ENCODE measurements at regions not wholly inside any gene's neighbourhood (a gene's known extent, or its start where the extent isn't known, plus 50 kb on each side); places are given as distances from the start of the nearest gene placed in this dataset.
A peak's percentile ranks its signal among the peaks of the same experiment; 100 is the strongest.
"Not testable (repeated sequence)": the region's sequence is repeated elsewhere in the genome, so short reads cannot be mapped to it uniquely, and the experiment has no call there.

DNA sequence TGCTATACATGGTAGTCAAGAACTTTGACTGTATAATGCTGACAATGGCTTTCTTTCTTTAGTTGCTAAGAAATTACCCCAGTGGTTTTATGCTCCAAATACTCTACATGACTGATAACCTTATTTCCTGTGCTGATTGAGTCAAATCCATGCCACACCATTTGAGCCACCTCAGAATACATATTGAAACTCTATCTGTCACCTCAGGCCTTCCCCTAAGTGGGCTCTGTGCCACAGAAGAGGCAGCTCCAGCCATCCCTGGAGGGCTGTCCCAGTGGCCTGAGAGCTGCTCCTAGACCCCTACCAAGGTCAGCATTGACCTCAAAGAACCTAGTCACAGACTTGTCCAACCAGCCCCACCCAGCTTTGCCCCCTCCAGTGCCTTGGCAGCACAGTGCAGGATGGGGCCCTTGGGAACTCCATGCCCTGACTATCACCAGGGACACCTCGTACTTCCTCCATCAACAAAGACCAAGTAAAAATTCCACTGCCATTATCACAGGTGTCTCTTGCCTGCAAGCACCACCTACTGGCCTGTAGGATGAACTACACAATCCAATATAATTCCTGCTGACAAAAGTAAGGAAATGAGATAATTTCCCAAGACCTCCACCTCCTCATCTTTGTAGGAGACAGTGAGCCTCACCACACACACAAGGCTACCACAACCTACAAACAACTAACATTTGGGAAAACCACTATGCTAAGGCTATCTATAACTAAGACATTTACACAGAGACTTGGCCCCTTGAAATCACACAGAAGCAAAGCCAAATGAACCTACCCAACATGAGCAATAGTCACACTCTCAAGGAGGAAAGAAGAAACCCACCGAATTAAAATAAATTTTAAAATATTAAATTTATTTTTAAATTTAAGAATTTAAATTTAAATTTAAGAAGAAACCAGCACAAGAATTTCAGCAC is 239.9 kb downstream of the NKX6-1 start:
- TF ChIP-seq, protein P1, sequence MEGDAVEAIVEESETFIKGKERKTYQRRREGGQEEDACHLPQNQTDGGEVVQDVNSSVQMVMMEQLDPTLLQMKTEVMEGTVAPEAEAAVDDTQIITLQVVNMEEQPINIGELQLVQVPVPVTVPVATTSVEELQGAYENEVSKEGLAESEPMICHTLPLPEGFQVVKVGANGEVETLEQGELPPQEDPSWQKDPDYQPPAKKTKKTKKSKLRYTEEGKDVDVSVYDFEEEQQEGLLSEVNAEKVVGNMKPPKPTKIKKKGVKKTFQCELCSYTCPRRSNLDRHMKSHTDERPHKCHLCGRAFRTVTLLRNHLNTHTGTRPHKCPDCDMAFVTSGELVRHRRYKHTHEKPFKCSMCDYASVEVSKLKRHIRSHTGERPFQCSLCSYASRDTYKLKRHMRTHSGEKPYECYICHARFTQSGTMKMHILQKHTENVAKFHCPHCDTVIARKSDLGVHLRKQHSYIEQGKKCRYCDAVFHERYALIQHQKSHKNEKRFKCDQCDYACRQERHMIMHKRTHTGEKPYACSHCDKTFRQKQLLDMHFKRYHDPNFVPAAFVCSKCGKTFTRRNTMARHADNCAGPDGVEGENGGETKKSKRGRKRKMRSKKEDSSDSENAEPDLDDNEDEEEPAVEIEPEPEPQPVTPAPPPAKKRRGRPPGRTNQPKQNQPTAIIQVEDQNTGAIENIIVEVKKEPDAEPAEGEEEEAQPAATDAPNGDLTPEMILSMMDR (IDR thresholded peaks at IDR 0.05; ENCODE audit: low read depth, low read length), result peak; percentile 72
- no peak overlapping the region for H3K4me3 ChIP-seq (ENCODE audit: low read depth, low read length)
- in situ Hi-C loops (cut with HindIII; ENCODE audit: low sequenced_read_pairs), result no loop called here
- peak; percentile 34 for DNase-seq (ENCODE audit: low read depth, low spot score)

GRCh38 chr4:84254537-84254936 is 244.6 kb downstream of the NKX6-1 start:
- TF ChIP-seq, protein P1 (IDR thresholded peaks at IDR 0.05; ENCODE audit: low read depth, low read length), result no peak
- DNase-seq (ENCODE audit: low read depth, low spot score), result no peak
- in situ Hi-C loops (cut with HindIII; ENCODE audit: low sequenced_read_pairs), result no loop called here
- H3K4me3 ChIP-seq (ENCODE audit: low read depth, low read length), result no peak overlapping the region

GRCh38 chr4:84249521-84249920 is 249.6 kb downstream of the NKX6-1 start:
- in situ Hi-C loops (cut with HindIII; ENCODE audit: low sequenced_read_pairs), result no loop called here
- DNase-seq (ENCODE audit: low read depth, low spot score), result no peak
- no peak overlapping the region for H3K4me3 ChIP-seq (ENCODE audit: low read depth, low read length)
- TF ChIP-seq, protein P1 (IDR thresholded peaks at IDR 0.05; ENCODE audit: low read depth, low read length), result no peak

- H3K4me3 ChIP-seq (ENCODE audit: low read depth, low read length); in situ Hi-C loops (cut with HindIII; ENCODE audit: low sequenced_read_pairs); DNase-seq (ENCODE audit: low read depth, low spot score): not testable (repeated sequence)
These were observed 254.1 kb downstream of the NKX6-1 start for GRCh38 chr4:84245042-84245441.

- DNase-seq (ENCODE audit: low read depth, low spot score); H3K4me3 ChIP-seq (ENCODE audit: low read depth, low read length); in situ Hi-C loops (cut with HindIII; ENCODE audit: low sequenced_read_pairs): not testable (repeated sequence)
These were observed 254.7 kb downstream of the NKX6-1 start for GRCh38 chr4:84244346-84244801.

DNA sequence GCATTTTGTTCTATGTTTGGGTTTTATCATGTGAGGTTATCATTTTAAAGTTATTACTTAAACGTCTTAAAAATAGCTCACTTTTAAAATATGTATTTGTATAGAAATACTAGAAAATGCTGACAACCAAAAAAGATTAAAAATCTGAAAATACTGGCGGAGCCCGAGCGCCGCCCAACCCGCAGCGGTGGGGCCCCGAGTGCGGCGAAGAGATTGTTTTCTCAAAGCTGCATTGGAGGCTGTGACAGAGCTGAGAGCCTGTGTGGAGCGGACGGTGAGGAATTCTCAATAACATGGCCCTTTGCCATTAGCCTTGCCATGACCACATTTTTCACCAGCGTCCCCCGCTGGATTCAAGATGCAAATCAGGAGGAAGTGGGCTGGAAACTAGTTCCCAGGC is 255.4 kb downstream of the NKX6-1 start:
- in situ Hi-C loops (cut with HindIII; ENCODE audit: low sequenced_read_pairs), result no loop called here
- DNase-seq (ENCODE audit: low read depth, low spot score), result no peak
- H3K4me3 ChIP-seq (ENCODE audit: low read depth, low read length), result no peak overlapping the region
- TF ChIP-seq, protein P1 (IDR thresholded peaks at IDR 0.05; ENCODE audit: low read depth, low read length), result no peak

GRCh38 chr4:84239278-84239845 is 259.7 kb downstream of the NKX6-1 start:
- DNase-seq (ENCODE audit: low read depth, low spot score), result no peak
- in situ Hi-C loops (cut with HindIII; ENCODE audit: low sequenced_read_pairs), result no loop called here
- TF ChIP-seq, protein P1 (IDR thresholded peaks at IDR 0.05; ENCODE audit: low read depth, low read length), result no peak
- H3K4me3 ChIP-seq (ENCODE audit: low read depth, low read length), result no peak overlapping the region
